ENCODE measurements at regions not wholly inside any gene's neighbourhood (a gene's known extent, or its start where the extent isn't known, plus 50 kb on each side); places are given as distances from the start of the nearest gene placed in this dataset.

- no peaks in the 10 kb centered on the region for H3K36me3 ChIP-seq (ENCODE audit: insufficient read depth, low read length)
- POLR2A ChIA-PET, result no interaction called here
- Mint-ChIP-seq H3K27ac (no peak overlapping the region), H3K4me1 (ENCODE audit: low read depth) (no peaks in the 10 kb centered on the region), H3K36me3 (ENCODE audit: low read depth) (no peaks in the 10 kb centered on the region), H3K27me3 (no peaks in the 10 kb centered on the region), H3K9me3 (peaks cover 10% of the 10 kb centered on the region), H3K4me3 (no peak overlapping the region)
- no peak for TF ChIP-seq CTCF (IDR thresholded peaks at IDR 0.05)
- ATAC-seq (ENCODE audit: poor library complexity) (no peak), DNase-seq (no peak)
- peaks cover 8 to 13% of the 10 kb centered on the region in 2 experiments for H3K9me3 ChIP-seq (ENCODE audit: control insufficient read depth in 1 of 2, insufficient read depth in 1 of 2, low read length in 2 of 2)
- no peaks in the 10 kb centered on the region for H3K27me3 ChIP-seq (ENCODE audit: control insufficient read depth in 1 of 2, insufficient read depth in 2 of 2, low read length in 2 of 2)
- no peaks in the 10 kb centered on the region for H3K4me1 ChIP-seq (ENCODE audit: insufficient read depth, low read length)
- CTCF ChIA-PET, result no interaction called here
- intact Hi-C loops (cut with DNase I, micrococcal nuclease), result no loop called here
- H3K27ac ChIP-seq (ENCODE audit: low read depth in 1 of 2, low read length in 2 of 2), result no peak overlapping the region
- H3K4me3 ChIP-seq (ENCODE audit: low read length), result no peak overlapping the region
Observed at GRCh38 chr2:103616891-103617290, 855.1 kb downstream of the TMEM182 start.

GRCh38 chr2:103618112-103618511 lies 856.3 kb downstream of the TMEM182 start:
- no peak overlapping the region for H3K27ac Mint-ChIP-seq
- H3K4me3 Mint-ChIP-seq, result no peak overlapping the region
- ChIA-PET CTCF (no interaction called here), POLR2A (interaction anchor here (0.5 kb wide), 1 partner anchor 120 kb away, joined by 3 read pairs; no protein-coding TSS in a partner anchor)
- H3K4me3 ChIP-seq (ENCODE audit: low read length), result no peak overlapping the region
- no peaks in the 10 kb centered on the region for H3K27me3 ChIP-seq (ENCODE audit: control insufficient read depth in 1 of 2, insufficient read depth in 2 of 2, low read length in 2 of 2)
- TF ChIP-seq CTCF (IDR thresholded peaks at IDR 0.05), result no peak
- H3K27me3 Mint-ChIP-seq, result no peaks in the 10 kb centered on the region
- ATAC-seq (ENCODE audit: poor library complexity), result no peak
- no peaks in the 10 kb centered on the region for H3K4me1 Mint-ChIP-seq (ENCODE audit: low read depth)
- H3K27ac ChIP-seq (ENCODE audit: low read depth in 1 of 2, low read length in 2 of 2), result no peak overlapping the region
- H3K36me3 ChIP-seq (ENCODE audit: insufficient read depth, low read length), result no peaks in the 10 kb centered on the region
- no peaks in the 10 kb centered on the region for H3K4me1 ChIP-seq (ENCODE audit: insufficient read depth, low read length)
- peaks cover 8 to 13% of the 10 kb centered on the region in 2 experiments for H3K9me3 ChIP-seq (ENCODE audit: control insufficient read depth in 1 of 2, insufficient read depth in 1 of 2, low read length in 2 of 2)
- intact Hi-C loops (cut with DNase I, micrococcal nuclease), result no loop called here
- DNase-seq, result no peak
- H3K36me3 Mint-ChIP-seq (ENCODE audit: low read depth), result no peaks in the 10 kb centered on the region
- H3K9me3 Mint-ChIP-seq, result peaks cover 12% of the 10 kb centered on the region

- Histone ChIP-seq H3K27me3 (ENCODE audit: control insufficient read depth in 1 of 2, insufficient read depth in 2 of 2, low read length in 2 of 2) (no peaks in the 10 kb centered on the region), H3K36me3 (ENCODE audit: insufficient read depth, low read length) (no peaks in the 10 kb centered on the region), H3K4me1 (ENCODE audit: insufficient read depth, low read length) (no peaks in the 10 kb centered on the region), H3K27ac (ENCODE audit: low read depth in 1 of 2, low read length in 2 of 2) (no peak overlapping the region), H3K9me3 (ENCODE audit: control insufficient read depth in 1 of 2, insufficient read depth in 1 of 2, low read length in 2 of 2) (no peaks in the 10 kb centered on the region), H3K4me3 (ENCODE audit: low read length) (no peak overlapping the region)
- H3K36me3 Mint-ChIP-seq (ENCODE audit: low read depth), result no peaks in the 10 kb centered on the region
- TF ChIP-seq CTCF (IDR thresholded peaks at IDR 0.05), result no peak
- no peaks in the 10 kb centered on the region for H3K4me1 Mint-ChIP-seq (ENCODE audit: low read depth)
- intact Hi-C loops (cut with DNase I, micrococcal nuclease), result no loop called here
- H3K4me3 Mint-ChIP-seq, result no peak overlapping the region
- H3K27me3 Mint-ChIP-seq, result no peaks in the 10 kb centered on the region
- ChIA-PET CTCF (no interaction called here), POLR2A (no interaction called here)
- no peak overlapping the region for H3K27ac Mint-ChIP-seq
- peaks cover 2% of the 10 kb centered on the region for H3K9me3 Mint-ChIP-seq
- DNase-seq (no peak), ATAC-seq (ENCODE audit: poor library complexity) (no peak)
Observed at GRCh38 chr2:103627301-103627700, 865.5 kb downstream of the TMEM182 start.

All from CD4-positive, alpha-beta T cell (primary cell).